GM18526 (cell line): ENCODE measurements at regions not wholly inside any gene's neighbourhood (a gene's known extent, or its start where the extent isn't known, plus 50 kb on each side); places are given as distances from the start of the nearest gene placed in this dataset.

ENCODE experiments used
- POLR2A ChIP-seq: IDR thresholded peaks from 3 replicates; pipeline ENCODE4 v1.6.1; 2011; ENCODE audit not compliant: insufficient read length; ENCODE audit errors: extremely low read depth

DNA sequence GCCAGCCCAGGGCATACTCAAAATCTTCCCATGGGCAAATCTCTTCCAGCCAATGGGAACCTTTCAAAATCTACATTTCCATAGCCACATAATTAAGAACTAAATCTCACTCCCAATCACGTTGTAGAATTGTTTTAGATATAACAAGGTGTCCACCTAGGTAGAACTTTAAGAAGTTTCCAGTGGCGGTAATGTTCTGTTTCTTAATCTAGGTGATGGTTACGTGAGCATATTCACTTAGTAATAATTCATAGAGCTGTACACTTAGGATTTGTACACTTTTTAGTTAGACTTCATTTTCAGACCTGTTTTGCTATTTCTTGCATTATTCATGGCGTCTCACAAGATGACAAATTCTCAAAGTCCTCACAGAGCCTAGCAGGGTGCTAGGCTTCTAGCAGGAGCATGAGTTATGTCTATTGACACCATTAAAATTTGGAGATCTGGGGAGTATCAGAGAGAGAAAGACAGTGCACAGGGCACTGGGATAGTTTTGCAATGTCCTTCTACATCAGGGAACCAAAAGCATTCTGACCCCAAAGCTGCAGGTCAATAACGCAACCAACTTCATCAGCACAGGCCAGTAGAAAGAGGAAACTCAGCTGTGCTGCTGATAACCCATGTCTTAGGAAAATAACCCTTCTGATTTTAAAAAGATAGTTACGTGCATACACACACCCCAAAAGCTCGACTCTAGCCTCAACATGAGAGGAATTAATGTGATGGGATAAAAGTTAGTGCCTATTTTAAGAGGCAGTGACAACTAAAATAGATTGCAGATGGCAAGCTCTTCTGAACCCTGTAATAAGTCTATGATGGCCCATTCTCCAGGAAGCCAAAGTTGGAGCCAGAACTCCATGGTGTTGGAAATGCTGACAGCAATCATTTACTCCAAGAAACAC lies 518.1 kb upstream of the JARID2 start:
- no peak for TF ChIP-seq POLR2A

DNA sequence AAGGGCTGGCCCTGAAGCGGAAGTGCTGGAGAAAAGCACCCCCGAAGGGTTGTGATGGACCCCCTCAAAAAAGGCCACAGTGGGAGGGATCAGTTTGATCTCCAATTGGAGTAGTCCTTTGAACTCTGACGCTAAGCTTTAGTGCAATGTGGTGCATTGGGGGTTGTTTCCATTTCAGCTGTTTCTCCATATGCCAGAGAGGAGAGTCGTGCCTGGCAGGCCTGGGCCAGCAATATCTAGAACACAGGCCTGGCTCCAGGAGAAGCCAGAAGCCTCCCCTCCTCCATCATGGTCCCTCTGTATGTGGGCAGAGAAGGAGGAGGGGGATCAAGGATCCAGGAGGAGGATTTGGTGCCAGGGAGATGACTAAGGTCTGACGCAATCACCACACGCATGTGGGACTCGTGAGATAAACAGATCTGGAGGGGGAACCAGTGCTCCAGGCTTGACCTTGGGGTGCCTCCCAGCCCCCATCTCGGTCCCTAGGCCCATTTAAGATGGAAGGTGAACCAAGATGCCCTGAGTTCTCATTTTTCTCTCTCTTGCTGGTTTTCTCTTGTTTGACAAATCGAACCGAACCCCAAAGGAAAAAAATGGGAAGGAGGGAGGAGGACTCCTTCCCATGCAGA lies 517.4 kb upstream of the JARID2 start:
- TF ChIP-seq POLR2A = no peak

DNA sequence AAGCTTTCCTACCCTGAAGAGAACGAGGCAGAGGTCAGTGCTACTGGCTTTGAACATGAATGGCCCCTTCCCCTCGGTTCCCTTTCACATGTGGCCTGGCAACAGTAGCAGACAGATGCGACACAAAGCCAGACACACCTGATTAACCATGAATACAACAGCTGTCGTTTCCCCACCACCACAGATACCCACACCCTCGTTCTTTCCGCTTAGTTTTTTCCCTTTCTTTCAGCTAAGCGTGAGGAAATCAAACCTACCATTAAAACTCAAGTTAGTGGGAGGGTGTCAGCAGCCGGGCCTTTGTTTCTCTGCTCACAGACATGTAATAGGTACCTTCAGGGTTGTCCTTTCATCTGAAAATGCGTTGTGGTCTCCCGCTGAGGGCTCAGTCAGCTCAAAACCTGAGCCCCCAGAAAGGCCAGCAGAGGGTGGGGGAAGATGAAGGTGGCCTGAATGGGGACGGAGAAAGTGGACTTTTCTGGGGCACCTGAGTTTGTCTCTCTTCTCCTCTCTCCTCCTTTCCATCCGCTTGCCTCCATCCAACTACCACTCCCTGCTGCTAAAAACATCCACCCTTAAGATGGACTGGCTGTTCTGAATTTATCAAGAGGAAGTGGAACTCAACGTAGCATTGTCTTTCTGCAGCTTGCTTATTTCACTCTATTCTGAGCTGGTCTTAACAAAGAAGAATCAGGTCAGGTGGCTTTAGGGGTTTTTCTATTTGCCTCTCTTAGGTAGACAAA lies 516.6 kb upstream of the JARID2 start:
- no peak for TF ChIP-seq POLR2A

DNA sequence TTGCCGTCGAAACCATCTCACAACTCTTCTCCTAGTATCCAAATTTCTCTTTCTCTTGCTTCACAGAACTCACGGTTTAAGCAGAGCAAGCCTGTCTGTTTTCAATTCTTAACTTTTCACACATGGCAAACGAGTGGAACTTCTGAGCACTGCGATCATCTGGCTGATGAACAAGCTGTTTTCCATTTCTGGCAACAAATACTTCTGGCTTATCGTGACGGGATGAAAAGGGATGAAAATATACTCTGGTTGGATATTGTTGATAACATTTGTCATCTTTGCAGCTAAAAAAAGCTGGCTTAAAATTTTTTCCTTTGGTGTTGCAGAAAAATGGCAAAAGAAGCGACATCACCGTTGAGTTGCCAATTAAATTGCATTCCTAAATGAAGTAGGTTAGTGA lies 515.2 kb upstream of the JARID2 start:
- TF ChIP-seq POLR2A = no peak

DNA sequence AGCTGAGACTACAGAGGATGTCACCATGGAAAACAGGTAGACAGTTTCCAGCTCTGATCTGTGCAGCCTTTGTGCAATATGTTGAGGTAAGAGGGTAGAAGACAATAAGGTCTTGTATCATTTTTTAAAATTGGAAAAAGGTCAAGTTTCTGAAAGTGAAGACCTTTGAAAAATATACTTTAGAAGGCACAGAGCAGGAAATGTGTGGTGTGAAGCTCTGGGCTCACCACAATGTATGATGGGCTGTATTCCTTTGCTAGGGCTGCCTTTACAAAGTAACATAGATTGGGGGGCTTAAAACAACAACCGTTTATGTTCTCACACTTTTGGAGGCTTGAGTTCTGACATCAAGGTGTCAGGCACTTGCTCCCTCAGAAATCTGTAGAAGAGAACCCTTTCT lies 514.3 kb upstream of the JARID2 start:
- no peak for TF ChIP-seq POLR2A

DNA sequence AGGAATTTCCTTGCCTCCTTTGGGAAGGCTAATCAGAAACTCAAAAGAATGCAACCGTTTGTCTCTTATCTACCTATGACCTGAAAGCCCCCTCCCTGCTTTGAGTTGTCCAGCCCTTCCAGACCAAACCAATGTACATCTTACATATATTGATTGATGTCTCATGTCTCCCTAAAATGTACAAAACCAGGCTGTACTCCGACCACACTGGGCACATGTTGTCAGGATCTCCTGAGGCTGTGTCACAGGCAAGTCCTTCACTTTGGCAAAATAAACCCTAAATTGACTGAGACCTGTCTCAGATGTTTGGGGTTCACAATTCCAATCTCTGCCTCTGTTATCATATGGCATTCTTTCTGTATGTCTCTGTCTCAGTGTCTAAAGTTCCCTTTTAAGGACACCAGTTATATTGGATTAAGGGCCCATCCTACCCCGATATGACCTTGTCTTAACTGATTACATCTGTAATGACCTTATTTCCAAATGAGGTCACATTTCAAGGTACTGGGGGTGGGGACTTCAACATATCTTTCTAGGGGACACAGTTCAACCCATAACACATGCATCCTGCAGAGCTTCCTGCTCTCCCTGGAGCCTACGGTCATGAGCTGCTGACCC lies 513.5 kb upstream of the JARID2 start:
- TF ChIP-seq POLR2A = no peak

DNA sequence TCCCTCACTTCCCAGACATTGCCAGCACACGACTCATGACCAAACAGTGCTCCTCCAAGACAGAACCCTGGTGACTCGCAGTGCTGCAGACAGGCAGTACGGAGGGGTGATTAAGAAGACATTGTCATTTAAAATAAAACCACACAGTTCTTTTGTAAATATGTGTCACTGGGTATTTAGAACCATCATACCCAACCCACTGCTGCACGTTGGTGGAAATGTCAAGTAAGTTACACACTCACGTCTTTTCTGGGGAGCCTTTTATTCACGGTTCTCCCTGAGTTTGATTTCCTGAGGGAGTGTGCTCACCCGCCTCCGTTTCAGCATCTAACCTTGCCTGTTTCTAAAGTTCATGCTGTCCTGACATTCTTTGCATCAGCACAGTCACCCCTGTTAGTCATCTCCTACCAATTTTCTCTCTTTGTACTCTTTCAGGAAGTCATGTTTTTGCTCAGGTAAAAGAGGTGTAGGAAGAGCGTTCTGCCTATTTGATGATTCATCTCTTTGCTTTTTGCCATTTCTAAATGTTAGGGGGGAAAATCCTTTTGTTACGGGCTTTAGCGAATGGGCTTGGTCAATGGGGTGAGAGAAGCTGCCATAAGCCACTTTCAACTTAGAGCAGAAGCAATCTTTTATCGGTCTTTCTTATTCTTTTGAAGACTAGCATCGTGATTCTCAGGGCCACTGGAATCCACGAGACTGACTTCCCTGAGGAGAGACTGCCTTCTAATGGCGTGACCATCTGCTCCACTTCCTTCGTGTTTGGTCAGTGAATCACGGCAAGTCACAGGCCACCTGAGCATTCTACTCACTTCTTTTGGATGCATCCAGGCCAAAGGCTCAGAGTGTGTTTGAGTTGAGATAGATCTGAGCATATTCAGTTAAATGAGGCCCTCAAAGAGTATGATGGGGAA lies 512.8 kb upstream of the JARID2 start:
- no peak for TF ChIP-seq POLR2A

DNA sequence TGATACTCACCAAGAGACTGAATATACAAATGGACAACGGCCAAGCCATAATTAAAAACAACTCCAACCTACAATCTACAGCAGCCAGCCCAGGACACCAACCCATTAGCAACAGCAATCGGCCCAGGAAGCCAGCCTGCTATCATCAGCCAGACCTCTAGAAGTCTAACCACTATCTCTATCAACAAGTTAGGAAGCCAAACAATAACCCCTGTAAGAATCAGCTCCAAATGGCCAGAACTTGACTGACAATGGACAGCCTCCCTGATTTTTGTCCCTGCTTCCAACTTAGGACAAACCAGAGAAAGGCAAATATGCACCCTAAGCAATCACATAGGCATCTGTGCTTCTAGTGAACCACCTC lies 511.8 kb upstream of the JARID2 start:
- TF ChIP-seq POLR2A = no peak

DNA sequence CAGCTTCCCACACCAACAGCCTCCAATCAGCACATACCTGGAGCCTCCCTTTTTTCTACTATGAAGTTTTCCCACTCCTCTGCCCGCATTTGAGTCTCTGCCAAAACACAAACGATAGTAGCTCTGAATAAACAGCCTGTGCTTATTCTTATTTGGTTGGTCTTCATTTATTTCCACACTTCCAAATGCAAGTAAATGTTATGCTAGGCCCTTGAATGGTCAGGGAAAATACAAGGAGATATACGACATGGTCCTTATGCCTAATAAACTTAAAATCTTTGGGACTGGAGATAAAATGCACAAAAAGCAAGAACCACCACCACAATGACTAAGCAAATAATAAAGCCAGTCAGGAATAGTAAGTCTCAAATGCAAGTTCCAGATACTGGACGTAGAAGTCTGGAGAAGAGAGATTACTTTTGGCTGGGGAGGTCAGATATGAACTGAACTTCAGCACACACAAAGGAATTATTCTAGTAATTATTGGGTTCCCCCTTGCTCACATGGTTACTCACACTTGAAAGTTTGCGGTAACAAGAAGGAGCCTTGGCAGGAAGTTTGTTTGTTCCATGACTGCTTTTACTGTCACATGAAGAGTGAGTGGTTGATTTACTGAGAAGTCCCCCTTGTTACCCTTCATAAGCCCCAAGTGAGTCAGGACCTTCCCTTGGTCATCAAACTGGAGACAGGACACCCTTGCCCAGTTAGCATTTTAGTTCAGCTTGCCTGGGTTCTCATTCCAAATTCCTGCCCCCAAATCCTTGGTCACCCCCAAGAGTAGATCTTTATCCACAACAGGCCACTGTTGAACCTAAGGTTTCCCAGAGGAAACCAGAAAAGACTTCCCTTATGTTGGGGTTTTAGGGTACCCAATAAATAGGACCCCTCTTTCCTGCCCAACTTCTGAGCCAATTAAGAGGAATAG lies 511.2 kb upstream of the JARID2 start:
- no peak for TF ChIP-seq POLR2A

DNA sequence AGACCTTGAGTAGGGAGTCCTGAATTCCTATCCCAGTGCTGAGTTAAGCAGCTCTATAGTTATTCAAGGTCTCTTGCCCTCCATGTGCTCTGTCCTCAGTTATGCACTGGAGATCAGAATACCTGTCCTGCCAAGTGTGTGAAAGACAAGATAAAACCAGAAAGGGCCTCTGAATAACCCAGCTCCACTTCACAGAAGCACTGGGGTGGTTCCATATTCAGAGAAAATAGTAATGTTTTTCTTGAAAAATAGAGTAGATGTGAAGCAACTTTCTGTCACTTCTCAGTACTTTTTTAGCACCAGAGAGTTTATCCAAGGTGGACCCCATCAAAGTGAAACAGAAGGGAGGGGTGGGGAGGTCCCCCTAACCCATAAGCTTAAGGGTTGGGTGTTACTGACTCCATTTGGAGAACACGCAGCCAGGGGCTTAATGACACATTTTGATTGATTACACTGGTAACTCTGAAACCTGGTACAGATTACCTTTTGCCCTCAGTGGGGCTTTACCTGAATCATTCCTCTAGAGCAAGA lies 509.8 kb upstream of the JARID2 start:
- TF ChIP-seq POLR2A = no peak

DNA sequence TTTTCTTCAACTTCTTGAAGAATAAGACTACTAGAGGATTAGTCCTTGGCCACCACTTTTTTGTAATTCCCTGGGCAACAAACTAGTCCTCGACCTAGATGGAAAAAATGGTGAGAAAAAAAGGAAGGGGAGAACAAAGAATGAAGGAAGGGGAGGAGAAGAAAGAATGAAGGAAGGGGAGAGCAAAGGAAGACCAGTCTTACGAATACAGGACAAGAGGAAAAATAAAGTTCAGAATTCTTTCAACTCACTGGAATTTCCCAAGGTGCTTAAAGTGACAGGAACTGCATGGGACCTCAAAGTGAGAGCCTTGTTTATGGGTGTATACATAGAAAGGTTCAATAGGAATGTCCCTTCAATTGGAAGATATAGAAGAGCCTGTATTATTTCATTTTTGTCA lies 509.3 kb upstream of the JARID2 start:
- no peak for TF ChIP-seq POLR2A

DNA sequence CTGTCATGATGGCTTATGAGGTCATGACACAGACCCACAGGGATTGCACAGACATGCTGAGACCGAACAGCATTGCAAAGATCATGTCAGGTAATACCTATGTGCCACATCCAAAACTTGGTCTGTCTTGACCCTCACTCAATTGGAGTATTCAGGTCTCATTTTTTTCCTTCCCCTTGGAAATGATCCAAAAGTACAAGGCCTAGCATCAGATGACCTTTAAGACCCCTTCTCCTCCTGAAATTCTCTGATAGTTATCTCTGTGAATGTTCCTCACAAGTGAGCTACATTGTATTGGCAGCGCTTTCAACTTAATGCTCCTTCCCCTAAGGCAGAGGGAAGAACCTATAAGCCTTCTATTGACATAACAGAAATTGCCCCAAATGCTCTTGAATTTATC lies 507.4 kb upstream of the JARID2 start:
- no peak for TF ChIP-seq POLR2A

DNA sequence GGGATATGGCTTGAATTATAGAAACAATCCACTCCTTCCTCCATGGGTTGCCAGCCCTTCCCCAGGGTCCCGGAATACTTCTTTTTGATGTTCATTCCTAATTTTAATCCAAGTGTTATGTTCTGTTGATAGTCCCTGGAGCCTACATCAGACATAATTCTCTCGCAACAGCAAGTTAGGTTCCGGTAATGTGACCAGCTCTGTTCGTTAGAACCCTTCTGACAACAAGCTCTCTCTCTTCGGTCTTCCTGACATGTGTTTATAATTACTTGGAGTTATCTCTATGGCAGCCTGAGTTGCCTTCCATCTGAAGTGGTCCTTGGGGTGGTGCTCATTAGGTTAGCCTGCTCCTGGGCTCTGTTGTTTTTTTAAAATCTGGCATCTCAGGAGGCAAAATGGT lies 506.9 kb upstream of the JARID2 start:
- no peak for TF ChIP-seq POLR2A

DNA sequence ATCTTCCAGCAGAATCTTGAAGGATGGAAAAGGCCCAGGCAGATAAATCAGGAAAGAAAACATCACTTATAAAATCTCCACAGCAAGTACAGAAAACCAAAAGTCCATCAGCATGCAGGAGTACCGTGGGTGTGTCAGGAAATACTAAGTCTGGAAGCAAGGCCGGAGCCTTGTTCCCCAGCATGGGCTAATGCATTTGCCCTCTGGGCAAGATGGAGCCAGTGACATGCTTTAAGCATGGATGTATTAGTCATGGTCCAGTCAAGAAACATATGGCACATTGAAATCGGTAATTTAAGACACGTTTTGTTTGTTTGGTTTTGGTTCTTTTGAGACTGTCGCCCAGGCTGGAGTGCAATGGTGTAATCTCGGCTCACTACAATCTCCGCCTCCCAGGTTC lies 506.0 kb upstream of the JARID2 start:
- TF ChIP-seq POLR2A = no peak

DNA sequence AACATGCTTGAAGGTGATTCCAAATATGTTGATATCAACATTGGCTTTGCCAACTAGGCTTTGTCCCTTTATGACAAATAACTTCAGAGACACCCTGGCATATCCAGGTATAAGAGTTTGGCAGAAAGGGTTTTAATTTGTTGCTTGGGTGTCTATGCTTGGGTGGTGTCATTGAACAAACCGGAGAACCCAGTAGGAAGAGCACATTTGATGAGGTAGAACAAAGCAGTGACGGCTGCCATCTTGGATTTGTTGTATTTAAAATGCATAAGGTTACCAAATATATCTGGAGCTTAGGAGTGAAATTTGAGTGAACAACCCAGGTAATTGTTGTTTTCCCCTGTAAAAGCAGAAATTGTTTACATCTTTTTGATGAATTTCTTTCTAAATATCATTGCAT lies 503.7 kb upstream of the JARID2 start:
- no peak for TF ChIP-seq POLR2A
